ENCODE measurements at regions not wholly inside any gene's neighbourhood (a gene's known extent, or its start where the extent isn't known, plus 50 kb on each side); places are given as distances from the start of the nearest gene placed in this dataset.
"Not testable (repeated sequence)": the region's sequence is repeated elsewhere in the genome, so short reads cannot be mapped to it uniquely, and the experiment has no call there.

DNA sequence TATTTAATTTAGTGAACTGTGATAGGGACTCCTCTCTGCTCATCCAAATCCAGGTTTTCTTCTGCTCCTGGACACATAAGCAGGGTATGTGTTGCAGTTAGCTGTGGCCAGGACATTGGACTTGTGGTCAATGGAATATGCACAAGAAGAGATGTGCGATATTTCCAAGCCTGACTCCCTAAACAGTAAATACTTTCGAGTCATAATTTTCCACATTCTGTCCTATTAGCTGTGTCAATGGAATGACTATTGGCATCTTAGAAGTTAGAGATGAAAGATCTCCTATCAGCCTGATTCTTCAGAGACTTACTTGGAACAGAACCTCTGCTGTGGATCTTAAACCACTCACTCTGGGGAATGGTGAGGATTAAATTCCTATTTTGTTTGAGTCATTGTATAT lies 771.0 kb downstream of the EFNB2 start:
- no peak for DNase-seq

DNA sequence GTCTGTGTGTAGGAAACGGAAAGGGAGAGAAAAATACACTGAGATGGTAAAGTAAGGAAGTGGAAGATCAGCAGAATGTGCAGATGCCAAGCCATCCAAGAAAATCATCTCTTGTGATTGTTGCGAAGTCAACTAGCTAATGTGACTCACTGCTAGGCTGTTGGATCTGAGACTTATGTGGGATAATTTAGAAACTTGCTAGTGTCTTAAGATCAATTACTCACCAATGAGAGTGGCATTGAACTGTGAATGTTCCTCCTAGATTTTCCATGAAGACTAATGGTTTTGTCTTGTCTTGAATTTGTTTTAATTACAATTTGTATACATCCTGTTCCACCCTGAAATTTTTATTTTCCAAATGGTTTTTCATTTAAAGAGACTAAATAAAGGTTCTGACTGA lies 771.6 kb downstream of the EFNB2 start:
- no peak for DNase-seq

DNA sequence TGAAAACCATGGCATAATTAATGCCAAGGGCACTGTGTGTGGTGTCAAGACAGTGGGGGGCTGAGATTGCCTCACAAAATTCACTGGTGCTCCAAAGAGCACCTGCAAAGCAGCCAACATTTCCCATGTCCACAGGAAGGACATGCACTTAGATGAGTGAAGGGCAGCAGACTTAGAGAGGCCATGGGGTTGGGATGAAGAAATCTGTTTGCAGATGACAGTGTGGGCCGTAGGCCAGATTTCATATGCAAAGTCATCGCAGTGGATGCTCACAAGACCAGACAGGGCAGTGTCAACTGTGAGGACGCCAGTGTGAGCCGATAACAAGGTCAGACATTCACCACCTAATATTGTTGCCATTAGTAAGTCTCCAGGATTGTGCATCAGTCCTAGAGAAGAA lies 773.4 kb downstream of the EFNB2 start:
- DNase-seq = no peak

DNA sequence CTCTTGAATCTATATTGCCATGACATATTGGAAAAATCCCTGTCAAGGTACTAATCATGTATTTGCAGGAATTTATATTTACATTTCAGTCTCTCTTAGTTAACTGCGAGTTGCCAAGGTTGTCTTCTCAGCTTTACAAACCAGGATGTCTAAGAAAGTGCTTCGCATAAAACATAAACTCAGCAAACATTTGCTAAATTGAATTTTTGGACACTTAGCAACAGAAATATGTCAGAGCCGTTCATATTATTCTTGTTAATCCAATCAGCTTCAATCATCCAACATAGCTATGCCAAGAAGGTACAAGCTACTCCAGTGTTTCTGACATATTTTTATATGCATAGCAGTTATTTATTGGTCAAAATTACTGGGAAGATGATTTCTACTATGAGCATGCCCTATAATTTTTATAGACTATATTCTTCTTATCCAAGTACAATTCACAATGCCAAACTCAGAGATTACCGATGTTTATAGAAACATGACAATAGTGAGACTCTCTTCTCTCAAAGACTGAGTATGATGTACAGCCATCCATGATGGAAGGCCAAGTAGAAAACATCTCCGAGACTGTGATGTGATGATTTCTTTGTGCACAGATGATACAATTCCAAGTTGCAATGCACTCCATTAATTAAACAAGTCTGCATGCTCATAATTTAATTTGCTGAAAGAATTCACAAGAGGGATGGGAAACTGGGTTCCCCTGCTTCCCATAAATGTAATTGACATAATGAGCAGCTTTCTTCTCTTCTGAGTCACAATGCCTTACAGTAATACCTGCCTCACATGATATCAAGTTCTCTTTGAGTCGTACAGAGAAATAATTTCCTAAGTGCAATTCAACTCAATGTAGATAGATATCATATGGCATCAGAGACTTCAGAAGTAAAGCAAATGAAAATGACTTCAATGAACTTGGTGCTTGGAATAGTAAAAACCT lies 776.3 kb downstream of the EFNB2 start:
- DNase-seq = no peak

DNA sequence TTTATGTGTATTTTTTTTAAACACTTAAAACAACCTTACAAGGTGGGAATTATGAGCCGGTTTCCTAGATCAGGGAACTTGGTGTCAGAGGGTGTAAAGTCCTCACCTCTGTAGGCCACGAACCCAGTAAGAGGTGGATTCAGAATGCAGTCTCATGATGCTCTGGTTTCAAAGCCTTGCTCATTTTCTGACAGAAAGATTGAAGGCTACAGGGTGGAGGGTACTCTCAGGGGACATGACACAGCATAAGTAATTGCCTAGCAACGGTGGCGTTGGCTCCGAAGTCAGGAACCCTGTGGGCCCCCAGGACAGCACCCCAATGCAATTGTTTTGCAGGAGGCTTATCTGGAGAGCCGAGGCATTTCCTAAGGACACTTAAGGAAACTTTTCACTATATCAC lies 794.7 kb downstream of the EFNB2 start:
- DNase-seq = no peak

DNA sequence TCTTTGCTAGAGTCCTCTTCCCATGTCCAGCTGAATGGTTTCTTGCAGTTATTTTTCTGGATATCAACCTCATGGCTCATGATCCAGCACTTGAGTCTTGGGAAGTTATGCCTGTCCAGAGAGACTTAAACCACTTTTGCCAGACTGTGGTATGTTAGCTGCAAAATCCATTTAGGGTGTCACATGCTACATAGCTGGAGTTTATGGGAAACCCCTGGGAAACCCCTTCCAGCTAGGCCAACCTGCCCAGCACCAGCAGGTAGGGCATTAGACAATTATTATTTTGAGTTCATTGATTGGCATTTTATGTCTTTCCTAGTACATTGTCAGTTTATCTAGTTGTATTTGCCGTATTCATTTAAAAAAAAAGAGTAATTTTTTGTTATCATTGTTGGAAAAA lies 797.8 kb downstream of the EFNB2 start:
- DNase-seq = no peak

DNA sequence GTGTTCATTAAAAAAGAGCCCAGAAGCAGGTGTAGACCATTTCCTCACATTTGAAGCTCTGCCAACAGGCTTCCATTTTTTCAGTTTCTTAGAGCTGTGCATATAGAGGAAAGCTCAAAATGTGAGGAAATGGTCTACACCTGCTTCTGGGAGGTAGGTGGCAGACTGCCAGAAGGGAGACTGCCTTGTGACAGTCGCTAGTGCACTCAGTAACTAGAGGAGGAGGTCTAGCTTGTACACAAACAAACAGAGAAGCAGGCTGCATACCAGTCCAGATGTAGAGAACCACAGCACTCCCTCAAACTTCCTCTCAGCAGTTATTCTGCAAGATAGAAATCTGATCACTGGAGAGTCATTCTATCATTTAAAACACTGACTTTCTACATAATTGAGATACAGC lies 800.2 kb downstream of the EFNB2 start:
- DNase-seq = no peak

DNA sequence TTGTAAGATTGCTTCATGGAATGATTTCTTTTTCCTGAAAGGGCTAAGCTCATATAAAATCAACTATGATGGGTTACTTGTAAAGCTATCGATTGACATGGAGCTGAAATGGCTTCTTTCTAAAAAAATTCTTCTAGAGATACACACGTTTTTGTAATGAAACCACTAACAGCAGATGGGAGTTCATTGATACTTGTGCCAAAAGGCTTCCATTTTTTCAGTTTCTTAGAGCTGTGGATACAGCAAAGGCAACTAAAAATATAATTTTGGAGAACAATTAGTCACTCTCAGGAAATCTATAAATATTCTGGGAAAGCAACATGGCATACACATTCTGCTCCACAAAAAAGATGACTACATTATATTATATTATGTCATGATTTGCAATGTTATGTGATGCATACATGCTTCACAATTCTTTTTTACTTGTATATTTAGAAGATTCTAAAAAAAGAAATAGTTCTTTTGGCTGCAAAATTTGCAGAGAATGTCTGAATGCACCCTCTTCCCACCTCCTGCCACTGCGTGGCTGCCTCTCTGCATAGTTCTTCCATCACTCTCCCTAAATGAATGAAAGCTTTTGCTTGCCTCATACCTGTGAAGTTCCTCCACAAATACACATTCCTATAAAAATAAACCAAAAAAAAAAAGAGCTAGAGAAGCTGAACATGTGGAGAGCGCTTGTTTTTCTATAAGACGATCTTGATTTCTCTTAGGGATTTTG lies 802.5 kb downstream of the EFNB2 start:
- no peak for DNase-seq

DNA sequence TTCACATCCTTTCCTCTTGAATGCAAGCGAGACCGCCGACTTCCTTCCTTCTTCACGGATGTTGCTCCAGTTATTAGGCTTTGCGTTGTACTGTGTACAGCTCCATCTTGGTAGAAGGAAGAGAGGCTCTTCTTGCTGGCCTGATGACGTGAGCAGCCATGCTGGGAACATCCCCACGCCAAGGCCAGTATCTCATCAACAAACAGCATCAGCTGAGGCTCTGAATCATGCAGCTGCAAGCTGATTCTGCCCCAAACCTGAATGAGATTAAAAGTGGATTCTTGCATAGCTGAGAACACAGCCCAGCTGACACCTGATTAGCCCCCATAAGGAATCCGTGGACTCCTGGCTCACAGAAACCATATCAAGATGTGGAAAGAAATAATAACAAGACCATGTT lies 809.6 kb downstream of the EFNB2 start:
- no peak for DNase-seq

DNA sequence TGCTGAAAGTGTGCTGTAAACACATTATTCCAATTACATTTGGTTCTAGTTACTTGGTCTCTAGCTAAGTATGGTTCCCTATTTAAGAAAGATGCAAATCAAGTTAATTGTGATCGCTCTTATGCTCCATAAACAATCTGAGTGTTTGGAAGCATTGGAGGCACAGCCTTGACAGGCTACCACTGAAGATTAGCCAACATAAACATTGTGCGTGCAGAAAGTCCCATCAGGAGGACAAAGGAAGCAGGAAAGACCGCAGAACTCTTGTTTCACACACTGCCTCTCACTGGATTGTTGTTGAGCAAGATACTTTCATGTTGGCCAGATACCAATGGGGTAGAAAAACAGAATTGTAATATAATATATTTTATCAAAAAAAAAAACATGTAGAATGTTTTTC lies 814.4 kb downstream of the EFNB2 start:
- DNase-seq = no peak

DNA sequence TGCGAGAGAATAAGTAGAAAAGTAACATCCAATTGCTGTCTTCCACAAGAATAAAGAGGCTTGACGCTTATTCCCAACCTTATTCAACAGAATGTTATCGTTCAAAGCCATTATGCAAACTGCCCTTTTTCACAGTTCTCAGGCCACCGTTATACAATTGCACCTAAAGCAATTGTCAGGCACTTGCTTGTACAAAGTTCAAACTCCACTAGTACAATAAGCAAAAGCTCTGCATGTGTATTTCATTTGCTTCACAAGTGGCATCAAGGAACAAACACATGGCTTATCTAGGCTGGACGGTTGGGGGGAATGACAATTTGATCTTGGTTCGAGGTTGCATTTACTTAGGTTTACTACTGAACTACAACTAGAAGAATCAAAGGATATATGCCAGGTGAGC lies 815.6 kb downstream of the EFNB2 start:
- DNase-seq = no peak

DNA sequence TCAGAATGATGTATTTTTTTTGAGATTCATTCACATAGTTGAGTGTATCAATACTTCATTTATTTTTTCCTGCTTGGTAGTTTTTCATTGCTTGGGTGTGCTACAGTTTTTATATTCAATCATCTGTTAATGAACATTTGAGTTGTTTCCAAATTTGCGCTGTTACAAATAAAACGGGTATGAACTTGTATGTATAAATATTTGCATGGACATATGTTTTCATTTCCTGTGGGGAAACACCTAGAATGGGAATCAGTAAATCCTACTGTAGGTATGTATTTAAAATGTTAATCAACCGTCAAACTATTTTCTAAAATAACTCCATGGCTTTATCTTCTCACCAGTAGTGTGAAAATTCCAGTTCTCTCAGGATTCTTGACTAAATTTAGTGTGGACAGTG lies 826.3 kb downstream of the EFNB2 start:
- DNase-seq = no peak

DNA sequence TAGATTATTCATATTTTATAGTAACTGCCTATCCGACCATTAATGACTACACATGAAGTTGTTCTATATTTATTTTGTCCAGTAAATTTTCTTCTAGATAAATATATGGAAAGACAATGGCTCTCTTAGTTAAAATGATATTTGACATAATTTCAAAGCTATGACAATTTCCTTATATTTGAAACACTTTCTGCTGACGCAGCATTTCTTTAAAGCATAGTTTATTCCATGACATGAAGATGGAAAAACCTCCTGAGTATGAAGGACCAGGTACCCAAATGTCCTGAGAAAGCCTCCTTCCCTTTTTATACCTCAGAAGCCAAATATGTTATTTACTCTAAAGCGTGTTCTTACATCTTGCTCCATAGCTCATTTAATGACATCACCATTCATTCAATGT lies 831.6 kb downstream of the EFNB2 start:
- DNase-seq = no peak

DNA sequence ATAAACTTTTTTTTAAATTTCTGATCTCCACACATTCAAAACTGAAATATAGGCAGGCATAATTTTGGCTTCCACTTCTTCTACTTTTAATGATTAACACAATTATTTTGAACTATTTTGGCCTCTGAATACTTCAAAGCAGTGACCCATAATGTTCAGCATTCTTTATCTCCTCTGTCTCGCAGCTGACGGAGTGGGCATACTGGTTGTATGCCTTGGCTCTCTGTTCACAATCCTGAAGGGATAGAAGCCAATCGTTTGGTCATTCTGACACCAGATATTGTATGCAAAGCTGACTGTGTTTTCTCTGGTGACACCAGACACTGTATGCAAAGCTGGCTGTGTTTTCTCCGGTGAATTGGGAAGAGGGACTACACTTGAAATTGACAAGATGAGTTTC lies 833.0 kb downstream of the EFNB2 start:
- DNase-seq = no peak

DNA sequence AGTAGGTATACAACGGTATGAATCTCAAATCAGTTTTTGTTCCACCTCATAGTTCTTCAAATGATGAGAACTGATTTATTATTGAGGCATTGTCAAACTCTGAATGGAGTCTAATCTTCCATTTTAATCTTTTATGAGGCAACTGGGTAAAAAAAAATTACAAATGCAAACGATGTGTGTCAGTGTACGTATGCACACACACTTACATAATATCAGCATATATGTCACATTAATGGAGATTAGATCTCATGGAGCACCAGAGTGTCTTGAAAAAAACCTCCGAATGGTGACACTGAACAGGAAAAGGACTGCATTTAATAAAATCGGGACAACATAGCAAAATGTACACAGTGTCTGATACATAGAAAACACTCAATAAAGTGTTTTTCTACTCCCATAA lies 842.7 kb downstream of the EFNB2 start:
- DNase-seq = no peak

DNA sequence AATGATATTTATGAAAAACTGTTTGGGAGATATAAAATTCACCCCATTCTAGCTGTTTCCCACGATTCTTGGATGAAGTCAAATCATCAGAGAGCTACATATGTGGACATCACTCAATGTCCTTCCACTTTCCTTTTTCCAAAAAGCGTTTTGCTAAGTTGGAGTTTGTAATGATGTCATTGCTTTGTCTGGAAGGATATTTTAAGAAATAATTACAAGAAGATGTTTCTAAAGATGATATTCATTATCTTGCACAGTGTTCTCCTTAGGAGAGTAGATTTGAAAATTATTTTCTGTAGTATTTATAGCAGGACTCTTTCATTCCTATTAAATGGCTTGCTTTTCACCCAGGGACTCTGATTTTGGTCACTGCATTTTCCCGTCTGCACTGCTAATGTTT lies 851.2 kb downstream of the EFNB2 start:
- DNase-seq = no peak

DNA sequence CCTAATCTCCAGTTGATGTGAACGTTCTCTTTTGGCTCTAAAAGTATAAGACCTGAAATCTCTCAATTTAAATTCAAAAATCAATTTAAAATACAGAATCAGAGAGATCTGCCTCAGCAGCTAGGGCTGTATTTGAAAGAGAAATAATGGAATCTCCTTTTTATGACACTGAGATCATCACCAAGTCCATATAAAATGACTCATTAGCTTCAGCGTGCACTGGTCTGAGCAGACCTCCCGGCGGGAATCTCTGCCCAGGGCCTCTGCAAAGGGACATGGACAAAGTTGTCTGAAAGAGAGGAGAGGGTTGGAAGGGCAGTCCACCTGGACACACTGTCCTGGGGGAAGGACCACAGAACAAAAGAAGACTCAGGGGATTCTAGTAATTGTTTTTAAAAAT lies 855.6 kb downstream of the EFNB2 start:
- peak; percentile 4 for DNase-seq

DNA sequence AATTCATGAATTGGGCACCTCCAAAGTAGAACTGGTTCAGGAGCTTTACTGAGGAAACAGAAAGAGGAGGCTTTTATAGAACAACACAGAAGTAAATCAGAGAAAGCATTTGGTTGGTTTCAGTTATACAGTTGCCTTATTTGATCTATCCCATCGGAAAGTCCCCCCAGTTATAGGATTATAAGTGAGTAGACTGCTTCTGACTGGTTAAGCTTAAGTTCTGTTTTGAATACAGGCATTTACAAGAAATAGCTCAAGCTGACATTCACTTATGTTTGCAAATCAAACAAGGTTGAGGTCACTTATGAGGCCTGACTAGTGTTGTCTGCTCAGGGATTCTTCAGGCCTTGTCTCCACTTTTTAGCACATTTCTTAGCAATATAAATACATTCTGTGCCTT lies 857.4 kb downstream of the EFNB2 start:
- DNase-seq = no peak

DNA sequence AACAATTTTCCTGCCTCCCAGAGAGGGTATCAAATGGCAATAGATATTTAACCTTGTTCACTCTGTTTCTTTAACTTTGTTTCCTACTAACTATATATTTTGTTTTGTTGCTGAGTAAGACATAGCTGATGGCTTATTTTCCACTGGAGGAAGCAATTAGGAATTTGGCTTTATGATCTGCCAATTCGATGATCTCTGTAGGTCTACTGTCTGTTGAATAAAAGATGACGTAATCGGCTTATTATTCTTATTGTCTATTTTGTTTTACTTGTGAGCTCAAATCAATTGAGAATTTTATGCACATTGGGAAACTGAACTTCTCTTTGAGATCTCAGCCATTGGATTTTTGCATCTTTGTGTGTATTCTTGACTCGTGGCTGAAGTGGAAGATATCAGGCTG lies 862.6 kb downstream of the EFNB2 start:
- DNase-seq = no peak

DNA sequence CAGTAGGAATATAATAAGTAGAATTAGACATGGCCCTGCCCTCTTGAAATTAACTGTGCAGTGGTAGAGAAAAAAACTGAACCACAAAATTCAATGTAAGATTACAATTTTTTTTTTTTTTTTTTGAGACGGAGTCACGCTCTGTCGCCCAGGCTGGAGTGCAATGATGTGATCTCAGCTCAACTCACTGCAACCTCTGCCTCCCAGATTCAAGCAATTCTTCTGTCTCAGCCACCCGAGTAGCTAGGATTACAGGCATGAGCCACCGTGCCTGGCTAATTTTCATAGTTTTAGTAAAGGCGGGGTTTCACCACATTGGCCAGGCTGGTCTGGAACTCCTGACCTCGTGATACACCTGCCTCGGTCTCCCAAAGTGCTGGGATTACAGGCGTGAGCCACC lies 864.3 kb downstream of the EFNB2 start:
- not testable (repeated sequence) for DNase-seq

DNA sequence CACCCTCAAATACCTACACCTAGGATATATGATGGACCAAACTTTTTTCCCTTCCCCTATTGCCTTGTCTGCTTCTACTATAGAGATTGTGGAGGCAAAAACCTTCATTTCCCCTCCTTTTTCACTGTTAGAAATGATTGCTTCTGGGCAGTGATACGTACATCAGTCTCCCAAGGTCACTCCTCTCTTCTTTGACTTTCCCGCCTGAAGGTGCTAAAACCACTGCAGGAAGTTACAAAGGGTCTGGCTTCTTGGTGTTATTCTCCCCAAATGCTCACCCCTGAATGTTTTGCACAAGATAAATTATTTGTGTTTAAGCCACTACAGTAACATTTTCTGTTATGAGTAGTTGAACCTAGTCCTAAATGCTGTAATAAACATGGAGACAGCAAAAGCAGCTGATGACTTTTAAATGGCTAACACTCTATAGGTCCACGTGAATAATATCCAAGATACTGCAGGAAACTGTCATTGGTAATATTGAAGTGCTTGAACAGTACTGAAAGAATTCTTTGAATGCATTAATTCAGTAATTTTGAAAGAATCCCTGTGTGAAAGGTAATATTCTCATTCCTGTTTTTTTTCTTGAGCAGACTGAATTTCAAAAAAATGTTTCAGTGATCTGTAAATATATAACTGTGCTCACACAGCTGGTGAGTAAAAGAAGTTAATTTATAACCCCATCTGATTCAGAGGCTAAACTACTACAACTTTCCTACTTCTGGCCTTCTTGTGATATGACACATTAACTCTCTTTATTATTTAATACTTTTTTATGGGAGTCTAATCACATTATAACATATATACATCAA lies 865.1 kb downstream of the EFNB2 start:
- no peak for DNase-seq

DNA sequence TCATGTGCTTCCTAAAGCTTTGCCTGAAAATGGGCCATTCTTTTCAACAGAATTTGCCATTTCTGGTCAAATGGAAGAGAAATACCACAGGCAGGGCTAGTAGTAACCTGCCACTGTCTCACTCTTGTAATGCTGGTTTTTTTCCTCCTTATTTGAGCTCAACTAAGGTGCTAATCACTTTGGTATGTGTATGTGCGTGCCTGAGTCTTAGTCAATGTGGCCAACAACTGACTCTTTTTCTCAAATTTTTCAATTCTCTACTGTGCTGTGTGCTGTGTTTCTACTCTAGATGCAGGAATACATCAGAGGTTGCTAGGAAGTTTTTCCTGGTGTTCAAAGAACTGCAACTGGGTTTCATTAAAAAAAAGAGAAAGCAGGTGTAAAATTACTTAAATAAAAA lies 870.2 kb downstream of the EFNB2 start:
- peak; percentile 65 for DNase-seq

DNA sequence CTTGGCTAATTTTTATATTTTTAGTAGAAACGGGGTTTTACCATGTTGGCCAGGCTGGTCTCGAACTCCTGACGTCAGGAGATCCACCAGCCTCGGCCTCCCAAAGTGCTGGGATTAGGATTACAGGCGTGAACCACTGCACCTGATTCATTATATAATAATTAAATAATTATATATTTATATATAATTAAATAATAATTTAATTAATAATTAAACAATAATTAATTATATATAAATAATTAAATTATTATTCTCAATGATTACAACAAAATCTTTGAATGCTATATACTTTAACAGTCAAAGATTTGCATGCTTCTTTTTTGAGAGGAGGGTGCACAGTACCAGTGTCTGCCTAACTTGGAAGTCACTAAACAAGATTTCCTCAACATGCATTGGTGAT lies 872.3 kb downstream of the EFNB2 start:
- no peak for DNase-seq

DNA sequence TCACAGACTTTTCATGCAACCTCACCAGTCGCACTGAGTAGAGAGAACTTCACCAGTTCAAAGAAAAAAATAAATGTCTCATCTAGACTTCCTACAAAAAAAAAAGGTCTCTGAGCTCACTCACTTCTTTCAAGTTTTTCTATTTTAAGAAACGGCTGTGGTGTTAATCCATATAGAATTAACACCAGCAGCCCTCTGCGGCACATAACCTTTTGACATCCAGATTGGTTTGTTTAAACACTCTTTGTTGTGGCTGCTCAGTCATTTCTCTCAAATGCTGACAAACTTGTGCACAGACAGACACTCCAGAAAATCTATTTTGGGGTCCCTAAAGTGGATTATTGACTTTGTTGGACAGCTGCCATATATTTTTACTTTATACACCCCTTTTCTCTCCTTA lies 874.9 kb downstream of the EFNB2 start:
- no peak for DNase-seq

Measured in EL (cell line).